ENCODE measurements at regions not wholly inside any gene's neighbourhood (a gene's known extent, or its start where the extent isn't known, plus 50 kb on each side); places are given as distances from the start of the nearest gene placed in this dataset.

- no peak for TF ChIP-seq SAFB2 (CRISPR knock-in tag; IDR thresholded peaks at IDR 0.05; ENCODE audit: borderline replicate concordance, low read depth)
- no peak for TF ChIP-seq E2F1 (CRISPR knock-in tag; IDR thresholded peaks at IDR 0.05)
- TF ChIP-seq MEF2D (CRISPR knock-in tag; IDR thresholded peaks at IDR 0.05): no peak
- TF ChIP-seq THRA (CRISPR knock-in tag; IDR thresholded peaks at IDR 0.05; ENCODE audit: borderline replicate concordance): no peak
- TF ChIP-seq ZNF792 (CRISPR knock-in tag; IDR thresholded peaks at IDR 0.05): no peak
- no peak for TF ChIP-seq EP300 (IDR thresholded peaks at IDR 0.05; ENCODE audit: low read depth in 2 of 2, low read length in 2 of 2)
- no peak for TF ChIP-seq EP300 (CRISPR knock-in tag; IDR thresholded peaks at IDR 0.05; ENCODE audit: borderline replicate concordance)
- TF ChIP-seq ZBTB39 (CRISPR knock-in tag; IDR thresholded peaks at IDR 0.05): no peak
- TF ChIP-seq NPAS2 (CRISPR knock-in tag; IDR thresholded peaks at IDR 0.05; ENCODE audit: borderline replicate concordance): no peak
- no peak for TF ChIP-seq CREM (IDR thresholded peaks at IDR 0.05)
- no peak for TF ChIP-seq CREM (CRISPR knock-in tag; IDR thresholded peaks at IDR 0.05)
- no peak for TF ChIP-seq HCFC1 (IDR thresholded peaks at IDR 0.05; ENCODE audit: low read depth, low read length)
- TF ChIP-seq ZNF577 (CRISPR knock-in tag; IDR thresholded peaks at IDR 0.05; ENCODE audit: borderline replicate concordance, low read depth): no peak
- TF ChIP-seq ZNF33B (CRISPR knock-in tag; IDR thresholded peaks at IDR 0.05): no peak
- no peak for TF ChIP-seq POLR2AphosphoS5 (IDR thresholded peaks at IDR 0.05; ENCODE audit: low read depth, low read length)
These were observed 156.8 kb upstream of the LEF1 start for GRCh38 chr4:108325561-108325960.
